ENCODE measurements at regions not wholly inside any gene's neighbourhood (a gene's known extent, or its start where the extent isn't known, plus 50 kb on each side); places are given as distances from the start of the nearest gene placed in this dataset.

GRCh38 chr13:34756136-34756535 lies 185.9 kb upstream of the NBEA start:
- H3K4me1 Mint-ChIP-seq, result peaks cover 0 to under 1% of the 10 kb centered on the region in 2 experiments; a peak in 1 of 4 replicates
- Histone ChIP-seq H3K79me2 (ENCODE audit: insufficient read depth, low read length) (no peaks in the 10 kb centered on the region; the same call in 1 of the 2 replicates), H3K27ac (ENCODE audit: insufficient read length, low read depth, low read length) (no peak overlapping the region), H3K4me2 (ENCODE audit: insufficient read depth, insufficient read length, low read length) (no peak overlapping the region), H3K79me1 (ENCODE audit: insufficient read depth, low read depth, low read length, poor library complexity, severe bottlenecking) (no peaks in the 10 kb centered on the region), H3K4ac (ENCODE audit: low read depth, low read length) (no peak overlapping the region), H2BK120ac (ENCODE audit: low read depth, low read length, poor library complexity, severe bottlenecking) (no peak overlapping the region), H2BK12ac (ENCODE audit: insufficient read length, low read depth, low read length) (no peak overlapping the region), H3K9ac (ENCODE audit: extremely low read depth, insufficient read length, low read length) (no peak overlapping the region), H3K4me1 (ENCODE audit: insufficient read depth, low read length) (no peaks in the 10 kb centered on the region), H4K20me1 (ENCODE audit: control insufficient read depth, insufficient read depth, insufficient read length) (no peaks in the 10 kb centered on the region), H2BK15ac (ENCODE audit: low read depth, low read length) (no peak overlapping the region), H4K91ac (ENCODE audit: insufficient read length, low read depth, low read length) (no peak overlapping the region), H2BK20ac (ENCODE audit: low read depth, low read length, poor library complexity, severe bottlenecking) (no peak overlapping the region), H3K18ac (ENCODE audit: insufficient read length, low read depth, low read length) (no peak overlapping the region), H3T11ph (ENCODE audit: low read length) (no peak overlapping the region), H3K14ac (ENCODE audit: insufficient read depth, low read length) (no peak overlapping the region), H4K5ac (ENCODE audit: insufficient read length, low read depth, low read length) (no peak overlapping the region), H3K27me3 (ENCODE audit: insufficient read depth, low read length) (no peaks in the 10 kb centered on the region), H3K56ac (ENCODE audit: insufficient read length, low read depth, low read length) (no peak overlapping the region), H2BK5ac (ENCODE audit: insufficient read length, low read length) (no peak overlapping the region), H3K23me2 (ENCODE audit: insufficient read length, low read depth, low read length, poor library complexity, severe bottlenecking) (no peaks in the 10 kb centered on the region), H4K8ac (replicated peaks; ENCODE audit: insufficient read length, low read depth, low read length) (no peak overlapping the region), H2AK5ac (ENCODE audit: insufficient read length, low read length) (no peak overlapping the region), H3K9me3 (ENCODE audit: control insufficient read depth, low read depth, low read length) (no peaks in the 10 kb centered on the region), H2AFZ (ENCODE audit: low read length) (no peak overlapping the region), H3K23ac (ENCODE audit: insufficient read length, low read depth, low read length) (no peak overlapping the region)
- H3K36me3 Mint-ChIP-seq (ENCODE audit: insufficient read depth in 1 of 3, low read depth in 3 of 3), result no peaks in the 10 kb centered on the region
- no peaks in the 10 kb centered on the region for H3K9me3 Mint-ChIP-seq
- WGBS (ENCODE audit: extremely low coverage, insufficient read length, low lambda C conversion rate), result no CpG with 5 or more reads among the region's 3 CpGs
- H3K27me3 Mint-ChIP-seq (ENCODE audit: low read depth), result no peaks in the 10 kb centered on the region
- no peak overlapping the region for H3K27ac Mint-ChIP-seq
- TF ChIP-seq CTCF (conservative IDR thresholded peaks at IDR 0.05), result no peak
- no peak overlapping the region for H3K4me3 Mint-ChIP-seq
- DNase-seq, result no peak

All from H9 (cell line).